HEK293 (cell line): ENCODE measurements at regions not wholly inside any gene's neighbourhood (a gene's known extent, or its start where the extent isn't known, plus 50 kb on each side); places are given as distances from the start of the nearest gene placed in this dataset.

ENCODE experiments used
- CTCF ChIA-PET: fragments of 350-600 bp; formaldehyde crosslinking; extraction: SDS; loops from one replicate; lab custom pipeline; 2021; ENCODE audit warnings: antibody characterized with exemption; lab: Yijun Ruan, JAX
- POLR2A ChIA-PET: fragments of 300-600 bp; formaldehyde crosslinking; extraction: SDS; loops from one replicate; lab custom pipeline; 2020; ENCODE audit warnings: antibody characterized with exemption, inconsistent platforms; lab: Yijun Ruan, JAX
- H3K27ac ChIP-seq: fragments of 200-500 bp; sonication (Bioruptor generic); 2 replicates; pipeline ENCODE4 v1.5.1; 2014; ENCODE audit warnings: low read depth, low read length, control low read depth, inconsistent platforms; ENCODE audit errors: extremely low read depth
- H3K36me3 ChIP-seq, 2 experiments: fragments of 200-500 bp in 1 of 2; sonication (Bioruptor generic) in 1 of 2; 1 replicate in 1 of 2; 2 replicates in 1 of 2; pipeline ENCODE4 v1.5.1; 2014 to 2017; ENCODE audit warnings: inconsistent platforms in 2 of 2, low read length in 2 of 2; ENCODE audit not compliant: control insufficient read depth in 2 of 2, insufficient read depth in 1 of 2
- H3K4me1 ChIP-seq: fragments of 200-500 bp; sonication (Bioruptor generic); 2 replicates; pipeline ENCODE4 v1.5.1; 2014; ENCODE audit warnings: mild to moderate bottlenecking, low read length, inconsistent platforms; ENCODE audit not compliant: control insufficient read depth, insufficient read depth
- H3K4me3 ChIP-seq: 2 replicates; pipeline ENCODE4 v1.5.1; 2011; ENCODE audit warnings: low read depth, mild to moderate bottlenecking, control low read depth, low read length, moderate library complexity
- H3K9me3 ChIP-seq: fragments of 200-500 bp; sonication (Bioruptor generic); 2 replicates; pipeline ENCODE4 v1.5.1; 2014; ENCODE audit warnings: low read depth, low read length, inconsistent platforms; ENCODE audit not compliant: control insufficient read depth, insufficient read depth
- BCL11B ChIP-seq: fragments of 450-650 bp; formaldehyde crosslinking; IDR thresholded peaks from 2 replicates; pipeline ENCODE4 v1.5.1; 2016; ENCODE audit warnings: low read depth, missing biosample characterization, missing genetic modification characterization
- GLI2 ChIP-seq: fragments of 450-650 bp; formaldehyde crosslinking; IDR thresholded peaks from 2 replicates; pipeline ENCODE4; 2017; ENCODE audit warnings: missing biosample characterization, missing genetic modification characterization, low read depth, borderline replicate concordance
- GLIS2 ChIP-seq: fragments of 450-650 bp; formaldehyde crosslinking; IDR thresholded peaks from 2 replicates; pipeline ENCODE4 v1.5.1; 2016; ENCODE audit warnings: missing biosample characterization, missing genetic modification characterization
- KLF16 ChIP-seq: fragments of 450-650 bp; formaldehyde crosslinking; IDR thresholded peaks from 2 replicates; pipeline ENCODE4 v1.5.1; 2017; ENCODE audit warnings: missing biosample characterization, missing genetic modification characterization
- KLF7 ChIP-seq: fragments of 450-650 bp; formaldehyde crosslinking; IDR thresholded peaks from 2 replicates; pipeline ENCODE4 v1.5.1; 2016; ENCODE audit warnings: missing biosample characterization, missing genetic modification characterization, borderline replicate concordance
- KLF9 ChIP-seq: fragments of 450-650 bp; formaldehyde crosslinking; IDR thresholded peaks from 2 replicates; pipeline ENCODE4 v1.5.1; 2016; ENCODE audit warnings: missing biosample characterization, missing genetic modification characterization, low read depth
- MZF1 ChIP-seq: fragments of 450-650 bp; formaldehyde crosslinking; IDR thresholded peaks from 2 replicates; pipeline ENCODE4 v1.5.1; 2017; ENCODE audit warnings: missing biosample characterization, missing genetic modification characterization, borderline replicate concordance
- SCRT2 ChIP-seq: fragments of 450-650 bp; formaldehyde crosslinking; IDR thresholded peaks from 2 replicates; pipeline ENCODE4 v1.5.1; 2016; ENCODE audit warnings: missing biosample characterization, missing genetic modification characterization
- ZBTB1 ChIP-seq: fragments of 450-650 bp; formaldehyde crosslinking; IDR thresholded peaks from 2 replicates; pipeline ENCODE4 v1.5.1; 2016; ENCODE audit warnings: missing biosample characterization, missing genetic modification characterization
- ZFP37 ChIP-seq: fragments of 450-650 bp; formaldehyde crosslinking; IDR thresholded peaks from 2 replicates; pipeline ENCODE4 v1.5.1; 2016; ENCODE audit warnings: missing biosample characterization, missing genetic modification characterization
- ZNF114 ChIP-seq: fragments of 450-650 bp; formaldehyde crosslinking; IDR thresholded peaks from 2 replicates; pipeline ENCODE4 v1.5.0; 2017; ENCODE audit warnings: missing biosample characterization, missing genetic modification characterization
- ZNF138 ChIP-seq: fragments of 450-650 bp; formaldehyde crosslinking; IDR thresholded peaks from 2 replicates; pipeline ENCODE4 v1.5.1; 2016; ENCODE audit warnings: missing biosample characterization, missing genetic modification characterization, borderline replicate concordance
- ZNF175 ChIP-seq: fragments of 450-650 bp; formaldehyde crosslinking; IDR thresholded peaks from 2 replicates; pipeline ENCODE4 v1.5.1; 2016; ENCODE audit warnings: missing biosample characterization, missing genetic modification characterization
- ZNF248 ChIP-seq: fragments of 450-650 bp; formaldehyde crosslinking; IDR thresholded peaks from 2 replicates; pipeline ENCODE4 v1.5.1; 2017; ENCODE audit warnings: missing biosample characterization, missing genetic modification characterization
- ZNF423 ChIP-seq: fragments of 450-650 bp; formaldehyde crosslinking; IDR thresholded peaks from 2 replicates; pipeline ENCODE4 v1.5.1; 2016; ENCODE audit warnings: missing biosample characterization, missing genetic modification characterization
- ZNF473 ChIP-seq: fragments of 450-650 bp; formaldehyde crosslinking; IDR thresholded peaks from 2 replicates; pipeline ENCODE4 v1.5.1; 2017; ENCODE audit warnings: missing biosample characterization, missing genetic modification characterization
- ZNF544 ChIP-seq: fragments of 450-650 bp; formaldehyde crosslinking; IDR thresholded peaks from 2 replicates; pipeline ENCODE4 v1.5.0; 2017; ENCODE audit warnings: missing biosample characterization, missing genetic modification characterization
- ZNF548 ChIP-seq: fragments of 450-650 bp; formaldehyde crosslinking; IDR thresholded peaks from 2 replicates; pipeline ENCODE4 v1.5.1; 2016; ENCODE audit warnings: missing biosample characterization, missing genetic modification characterization
- ZNF654 ChIP-seq: fragments of 450-650 bp; formaldehyde crosslinking; IDR thresholded peaks from 2 replicates; pipeline ENCODE4 v1.5.1; 2016; ENCODE audit warnings: low read depth, missing biosample characterization, missing genetic modification characterization
- ZSCAN16 ChIP-seq: fragments of 450-650 bp; formaldehyde crosslinking; IDR thresholded peaks from 2 replicates; pipeline ENCODE4 v1.5.1; 2016; ENCODE audit warnings: missing biosample characterization, missing genetic modification characterization
- TF ChIP-seq, protein P1 (sequence below): fragments of 450-650 bp; formaldehyde crosslinking; conservative IDR thresholded peaks from 2 replicates; pipeline ENCODE4 v1.5.1; 2016; ENCODE audit warnings: low read depth, missing biosample characterization, missing genetic modification characterization
- TF ChIP-seq, protein P2 (sequence below): fragments of 450-650 bp; IDR thresholded peaks from 2 replicates; pipeline ENCODE4 v1.5.1; 2018; ENCODE audit warnings: missing biosample characterization, mild to moderate bottlenecking, missing genetic modification characterization
- TF ChIP-seq, protein P3 (sequence below): fragments of 450-650 bp; formaldehyde crosslinking; IDR thresholded peaks from 2 replicates; pipeline ENCODE4 v1.5.1; 2017; ENCODE audit warnings: missing biosample characterization, missing genetic modification characterization
- TF ChIP-seq, protein P4 (sequence below): fragments of 450-650 bp; formaldehyde crosslinking; IDR thresholded peaks from 2 replicates; pipeline ENCODE4 v1.5.1; 2017; ENCODE audit warnings: missing biosample characterization, missing genetic modification characterization

DNA sequence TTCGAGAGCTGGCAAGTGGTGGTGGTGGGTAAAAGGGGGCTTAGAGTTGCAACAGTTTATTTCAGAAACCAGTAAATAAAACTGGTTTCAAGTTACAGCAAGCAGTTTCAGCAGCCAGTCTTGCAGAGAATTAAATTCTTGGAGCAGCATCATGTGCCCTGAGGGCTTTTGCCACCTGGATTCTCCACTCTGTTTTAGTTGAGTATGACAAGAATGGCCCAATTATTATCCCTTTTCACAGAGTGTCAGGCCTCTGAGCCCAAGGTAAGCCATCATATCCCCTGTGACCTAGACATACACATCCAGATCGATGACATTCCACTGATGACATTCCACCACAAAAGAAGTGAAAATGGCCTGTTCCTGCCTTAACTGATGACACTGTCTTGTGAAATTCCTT lies 72.8 kb upstream of the FANCL start:
- Histone ChIP-seq H3K9me3 (no peaks in the 10 kb centered on the region), H3K4me1 (no peaks in the 10 kb centered on the region), H3K4me3 (no peak overlapping the region), H3K27ac (no peak overlapping the region), H3K36me3 (no peaks in the 10 kb centered on the region)
- ChIA-PET CTCF (no interaction called here), POLR2A (no interaction called here)
- TF ChIP-seq ZSCAN16 (tag by site-specific recombination), result no peak

DNA sequence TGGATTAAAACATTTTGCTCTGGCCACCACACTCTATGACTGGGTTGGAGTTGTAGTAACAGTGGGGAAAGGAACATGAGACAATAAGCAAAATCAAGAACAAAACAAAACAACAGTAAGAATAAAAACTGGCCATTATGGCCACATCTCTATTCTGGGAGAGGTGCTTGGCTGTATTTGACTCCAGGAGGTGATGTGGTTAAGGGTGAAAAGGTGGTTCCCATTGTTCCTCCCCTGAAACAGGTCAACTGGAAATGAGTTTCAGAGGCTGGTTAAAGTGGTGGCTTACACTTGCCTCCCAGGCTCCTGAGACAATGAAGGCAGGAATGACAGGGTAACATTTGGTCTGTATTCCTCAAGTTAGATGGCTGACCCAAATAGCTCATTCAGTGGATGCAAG lies 67.3 kb upstream of the FANCL start:
- CTCF ChIA-PET, result no interaction called here
- TF ChIP-seq, protein P1, sequence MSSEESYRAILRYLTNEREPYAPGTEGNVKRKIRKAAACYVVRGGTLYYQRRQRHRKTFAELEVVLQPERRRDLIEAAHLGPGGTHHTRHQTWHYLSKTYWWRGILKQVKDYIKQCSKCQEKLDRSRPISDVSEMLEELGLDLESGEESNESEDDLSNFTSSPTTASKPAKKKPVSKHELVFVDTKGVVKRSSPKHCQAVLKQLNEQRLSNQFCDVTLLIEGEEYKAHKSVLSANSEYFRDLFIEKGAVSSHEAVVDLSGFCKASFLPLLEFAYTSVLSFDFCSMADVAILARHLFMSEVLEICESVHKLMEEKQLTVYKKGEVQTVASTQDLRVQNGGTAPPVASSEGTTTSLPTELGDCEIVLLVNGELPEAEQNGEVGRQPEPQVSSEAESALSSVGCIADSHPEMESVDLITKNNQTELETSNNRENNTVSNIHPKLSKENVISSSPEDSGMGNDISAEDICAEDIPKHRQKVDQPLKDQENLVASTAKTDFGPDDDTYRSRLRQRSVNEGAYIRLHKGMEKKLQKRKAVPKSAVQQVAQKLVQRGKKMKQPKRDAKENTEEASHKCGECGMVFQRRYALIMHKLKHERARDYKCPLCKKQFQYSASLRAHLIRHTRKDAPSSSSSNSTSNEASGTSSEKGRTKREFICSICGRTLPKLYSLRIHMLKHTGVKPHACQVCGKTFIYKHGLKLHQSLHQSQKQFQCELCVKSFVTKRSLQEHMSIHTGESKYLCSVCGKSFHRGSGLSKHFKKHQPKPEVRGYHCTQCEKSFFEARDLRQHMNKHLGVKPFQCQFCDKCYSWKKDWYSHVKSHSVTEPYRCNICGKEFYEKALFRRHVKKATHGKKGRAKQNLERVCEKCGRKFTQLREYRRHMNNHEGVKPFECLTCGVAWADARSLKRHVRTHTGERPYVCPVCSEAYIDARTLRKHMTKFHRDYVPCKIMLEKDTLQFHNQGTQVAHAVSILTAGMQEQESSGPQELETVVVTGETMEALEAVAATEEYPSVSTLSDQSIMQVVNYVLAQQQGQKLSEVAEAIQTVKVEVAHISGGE (tag by site-specific recombination), result no peak
- TF ChIP-seq ZNF175, result no peak
- Histone ChIP-seq H3K4me3 (no peak overlapping the region), H3K4me1 (no peaks in the 10 kb centered on the region), H3K36me3 (no peaks in the 10 kb centered on the region), H3K9me3 (no peaks in the 10 kb centered on the region), H3K27ac (no peak overlapping the region)
- POLR2A ChIA-PET, result no interaction called here

DNA sequence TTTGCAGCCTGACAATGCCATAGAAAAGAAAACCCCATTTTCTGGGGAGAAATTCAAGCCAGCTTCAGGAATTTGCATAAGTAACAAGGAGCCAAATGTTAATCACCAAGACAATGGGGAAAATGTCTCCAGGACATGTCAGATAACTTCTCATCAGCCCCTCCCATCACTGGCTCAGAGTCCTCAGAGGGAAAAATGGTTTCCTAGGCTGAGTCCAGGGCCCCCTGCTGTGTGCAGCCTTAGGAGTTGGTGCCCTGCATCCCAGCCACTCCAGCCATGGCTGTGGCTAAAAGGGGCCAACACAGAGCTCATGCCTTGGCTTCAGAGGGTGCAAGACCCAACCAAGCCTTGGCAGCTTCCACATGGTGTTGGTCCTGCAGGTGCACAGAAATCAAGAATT lies 63.7 kb upstream of the FANCL start:
- Histone ChIP-seq H3K9me3 (no peaks in the 10 kb centered on the region), H3K4me1 (no peaks in the 10 kb centered on the region), H3K27ac (no peak overlapping the region), H3K36me3 (no peaks in the 10 kb centered on the region), H3K4me3 (no peak overlapping the region)
- TF ChIP-seq ZNF138 (tag by site-specific recombination) (no peak), ZNF544 (tag by site-specific recombination) (no peak), ZNF548 (no peak), ZNF248 (no peak), KLF16 (no peak), ZBTB1 (no peak), GLIS2 (tag by site-specific recombination) (no peak), GLI2 (no peak), KLF7 (no peak), BCL11B (tag by site-specific recombination) (no peak)
- TF ChIP-seq, protein P2, sequence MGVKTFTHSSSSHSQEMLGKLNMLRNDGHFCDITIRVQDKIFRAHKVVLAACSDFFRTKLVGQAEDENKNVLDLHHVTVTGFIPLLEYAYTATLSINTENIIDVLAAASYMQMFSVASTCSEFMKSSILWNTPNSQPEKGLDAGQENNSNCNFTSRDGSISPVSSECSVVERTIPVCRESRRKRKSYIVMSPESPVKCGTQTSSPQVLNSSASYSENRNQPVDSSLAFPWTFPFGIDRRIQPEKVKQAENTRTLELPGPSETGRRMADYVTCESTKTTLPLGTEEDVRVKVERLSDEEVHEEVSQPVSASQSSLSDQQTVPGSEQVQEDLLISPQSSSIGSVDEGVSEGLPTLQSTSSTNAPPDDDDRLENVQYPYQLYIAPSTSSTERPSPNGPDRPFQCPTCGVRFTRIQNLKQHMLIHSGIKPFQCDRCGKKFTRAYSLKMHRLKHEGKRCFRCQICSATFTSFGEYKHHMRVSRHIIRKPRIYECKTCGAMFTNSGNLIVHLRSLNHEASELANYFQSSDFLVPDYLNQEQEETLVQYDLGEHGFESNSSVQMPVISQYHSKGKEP (tag by site-specific recombination), result no peak
- POLR2A ChIA-PET, result no interaction called here
- CTCF ChIA-PET, result no interaction called here

DNA sequence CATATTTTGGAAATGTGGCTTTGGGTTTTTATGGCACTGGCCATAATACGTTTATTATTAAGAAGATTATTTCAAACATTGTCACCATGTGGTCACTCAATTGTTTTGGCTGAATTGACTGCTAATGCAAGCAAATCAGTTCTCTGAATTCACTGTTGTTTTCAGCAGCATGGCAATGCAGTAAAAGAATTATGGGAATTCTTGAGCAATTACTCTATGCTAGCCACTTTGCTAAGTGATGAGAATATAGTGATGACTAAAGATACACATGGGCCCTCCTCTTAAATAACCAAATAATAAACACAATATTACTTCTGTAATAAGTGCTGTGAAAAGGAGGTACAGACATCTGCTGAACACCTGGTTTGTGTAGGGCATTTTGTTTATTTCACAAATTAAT lies 58.0 kb upstream of the FANCL start:
- Histone ChIP-seq H3K4me3 (no peak overlapping the region), H3K9me3 (no peaks in the 10 kb centered on the region), H3K27ac (no peak overlapping the region), H3K4me1 (no peaks in the 10 kb centered on the region), H3K36me3 (no peaks in the 10 kb centered on the region)
- ChIA-PET POLR2A (no interaction called here), CTCF (interaction anchor here (0.7 kb wide), 1 partner anchor 157 kb away, joined by 3 read pairs; no protein-coding TSS in a partner anchor)
- TF ChIP-seq ZFP37 (tag by site-specific recombination), result no peak
- TF ChIP-seq, protein P3, sequence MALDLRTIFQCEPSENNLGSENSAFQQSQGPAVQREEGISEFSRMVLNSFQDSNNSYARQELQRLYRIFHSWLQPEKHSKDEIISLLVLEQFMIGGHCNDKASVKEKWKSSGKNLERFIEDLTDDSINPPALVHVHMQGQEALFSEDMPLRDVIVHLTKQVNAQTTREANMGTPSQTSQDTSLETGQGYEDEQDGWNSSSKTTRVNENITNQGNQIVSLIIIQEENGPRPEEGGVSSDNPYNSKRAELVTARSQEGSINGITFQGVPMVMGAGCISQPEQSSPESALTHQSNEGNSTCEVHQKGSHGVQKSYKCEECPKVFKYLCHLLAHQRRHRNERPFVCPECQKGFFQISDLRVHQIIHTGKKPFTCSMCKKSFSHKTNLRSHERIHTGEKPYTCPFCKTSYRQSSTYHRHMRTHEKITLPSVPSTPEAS (tag by site-specific recombination), result no peak
- TF ChIP-seq, protein P4, sequence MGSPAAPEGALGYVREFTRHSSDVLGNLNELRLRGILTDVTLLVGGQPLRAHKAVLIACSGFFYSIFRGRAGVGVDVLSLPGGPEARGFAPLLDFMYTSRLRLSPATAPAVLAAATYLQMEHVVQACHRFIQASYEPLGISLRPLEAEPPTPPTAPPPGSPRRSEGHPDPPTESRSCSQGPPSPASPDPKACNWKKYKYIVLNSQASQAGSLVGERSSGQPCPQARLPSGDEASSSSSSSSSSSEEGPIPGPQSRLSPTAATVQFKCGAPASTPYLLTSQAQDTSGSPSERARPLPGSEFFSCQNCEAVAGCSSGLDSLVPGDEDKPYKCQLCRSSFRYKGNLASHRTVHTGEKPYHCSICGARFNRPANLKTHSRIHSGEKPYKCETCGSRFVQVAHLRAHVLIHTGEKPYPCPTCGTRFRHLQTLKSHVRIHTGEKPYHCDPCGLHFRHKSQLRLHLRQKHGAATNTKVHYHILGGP (tag by site-specific recombination), result no peak
- TF ChIP-seq SCRT2, result no peak
- no peak for TF ChIP-seq ZNF473 (tag by site-specific recombination)
- TF ChIP-seq ZNF114 (tag by site-specific recombination), result no peak
- no peak for TF ChIP-seq KLF9 (tag by site-specific recombination)
- no peak for TF ChIP-seq MZF1 (tag by site-specific recombination)
- no peak for TF ChIP-seq ZNF423 (tag by site-specific recombination)
- TF ChIP-seq ZNF654 (tag by site-specific recombination), result no peak
